ENCODE measurements at regions not wholly inside any gene's neighbourhood (a gene's known extent, or its start where the extent isn't known, plus 50 kb on each side); places are given as distances from the start of the nearest gene placed in this dataset.

GRCh38 chr7:1325646-1326510, 93.2 kb downstream of the UNCX start:
- Histone ChIP-seq H3K27ac (no peak overlapping the region), H3K36me3 (no peaks in the 10 kb centered on the region), H3K9me3 (peaks cover 0 to 4% (median 0%) of the 10 kb centered on the region in 3 donors), H3K4me1 (no peaks in the 10 kb centered on the region), H3K27me3 (peaks cover 38 to 58% (median 57%) of the 10 kb centered on the region in 3 donors), H3K4me3 (no peak overlapping the region)
- DNase-seq: no peak
- no peak for ATAC-seq
- in situ Hi-C loops (cut with MboI; ENCODE audit: low sequenced_read_pairs in 4 of 4) (no loop called here), intact Hi-C loops (cut with DNase I; ENCODE audit: low total_unique reads) (no loop called here)
- no peak for TF ChIP-seq CTCF (IDR thresholded peaks at IDR 0.05 in 4 of 5, conservative IDR thresholded peaks at IDR 0.05 in 1 of 5)
- TF ChIP-seq POLR2A (IDR thresholded peaks at IDR 0.05): no peak

GRCh38 chr7:1326511-1326785, 93.8 kb downstream of the UNCX start:
- DNase-seq (no peak), ATAC-seq (no peak)
- no peak overlapping the region for H3K27ac ChIP-seq
- no peak overlapping the region for H3K4me3 ChIP-seq
- peaks cover 38 to 58% (median 57%) of the 10 kb centered on the region in 3 donors for H3K27me3 ChIP-seq
- no peaks in the 10 kb centered on the region for H3K4me1 ChIP-seq
- intact Hi-C loops (cut with DNase I; ENCODE audit: low total_unique reads): no loop called here
- peaks cover 0 to 4% (median 0%) of the 10 kb centered on the region in 3 donors for H3K9me3 ChIP-seq
- TF ChIP-seq CTCF (IDR thresholded peaks at IDR 0.05 in 4 of 5, conservative IDR thresholded peaks at IDR 0.05 in 1 of 5) (no peak), POLR2A (IDR thresholded peaks at IDR 0.05) (no peak)
- in situ Hi-C loops (cut with MboI; ENCODE audit: low sequenced_read_pairs in 4 of 4): no loop called here
- no peaks in the 10 kb centered on the region for H3K36me3 ChIP-seq

- Histone ChIP-seq H3K27me3 (peaks cover 32 to 52% (median 46%) of the 10 kb centered on the region in 3 donors), H3K27ac (no peak overlapping the region), H3K36me3 (no peaks in the 10 kb centered on the region), H3K4me3 (no peak overlapping the region), H3K4me1 (no peaks in the 10 kb centered on the region), H3K9me3 (peaks cover 0 to 4% (median 0%) of the 10 kb centered on the region in 3 donors)
- DNase-seq (no peak), ATAC-seq (no peak)
- intact Hi-C loops (cut with DNase I; ENCODE audit: low total_unique reads): no loop called here
- no peak for TF ChIP-seq POLR2A (IDR thresholded peaks at IDR 0.05)
- TF ChIP-seq CTCF (IDR thresholded peaks at IDR 0.05 in 4 of 5, conservative IDR thresholded peaks at IDR 0.05 in 1 of 5): no peak
- in situ Hi-C loops (cut with MboI; ENCODE audit: low sequenced_read_pairs in 4 of 4): no loop called here
Measured at GRCh38 chr7:1329261-1329660, 96.6 kb downstream of the UNCX start.

GRCh38 chr7:1329966-1330800, 97.5 kb downstream of the UNCX start:
- H3K4me1 ChIP-seq: no peaks in the 10 kb centered on the region
- no peak for ATAC-seq
- H3K27ac ChIP-seq: no peak overlapping the region
- in situ Hi-C loops (cut with MboI; ENCODE audit: low sequenced_read_pairs in 4 of 4): no loop called here
- intact Hi-C loops (cut with DNase I; ENCODE audit: low total_unique reads): no loop called here
- H3K36me3 ChIP-seq: no peaks in the 10 kb centered on the region
- H3K27me3 ChIP-seq: peaks cover 32 to 44% (median 40%) of the 10 kb centered on the region in 3 donors
- no peak overlapping the region for H3K4me3 ChIP-seq
- no peak for TF ChIP-seq CTCF (IDR thresholded peaks at IDR 0.05 in 4 of 5, conservative IDR thresholded peaks at IDR 0.05 in 1 of 5)
- TF ChIP-seq POLR2A (IDR thresholded peaks at IDR 0.05): no peak
- H3K9me3 ChIP-seq: peaks cover 0 to 4% (median 0%) of the 10 kb centered on the region in 3 donors
- no peak for DNase-seq

Measured in gastrocnemius medialis (tissue), 4 donors.